ENCODE measurements at regions not wholly inside any gene's neighbourhood (a gene's known extent, or its start where the extent isn't known, plus 50 kb on each side); places are given as distances from the start of the nearest gene placed in this dataset.

GRCh38 chr5:167167191-167167795, 1124.2 kb upstream of the WWC1 start:
- TF ChIP-seq YY1 (IDR thresholded peaks at IDR 0.05; ENCODE audit: low read depth, low read length) (no peak), TAF1 (IDR thresholded peaks at IDR 0.05; ENCODE audit: borderline replicate concordance, low read depth, low read length) (no peak), CTCF (IDR thresholded peaks at IDR 0.05 in 2 of 3, conservative IDR thresholded peaks at IDR 0.05 in 1 of 3; ENCODE audit: control insufficient read depth in 2 of 3, extremely low read depth in 1 of 3, insufficient read depth in 1 of 3, low read depth in 3 of 3, low read length in 3 of 3) (no peak), PBX3 (IDR thresholded peaks at IDR 0.05; ENCODE audit: insufficient replicate concordance, low read depth, low read length) (no peak), MXI1 (IDR thresholded peaks at IDR 0.05; ENCODE audit: low read depth, low read length) (no peak), ETV6 (conservative IDR thresholded peaks at IDR 0.05 in 1 of 2, IDR thresholded peaks at IDR 0.05 in 1 of 2; ENCODE audit: borderline replicate concordance in 1 of 2, low read depth in 1 of 2) (no peak), REST (IDR thresholded peaks at IDR 0.05; ENCODE audit: low read depth, low read length) (no peak), FOXM1 (IDR thresholded peaks at IDR 0.05; ENCODE audit: low read depth, low read length) (no peak), MAX (IDR thresholded peaks at IDR 0.05; ENCODE audit: low read depth, low read length) (no peak)

Measured in GM12878 (cell line).